Neural progenitor cell (in vitro differentiated cells): ENCODE measurements at regions not wholly inside any gene's neighbourhood (a gene's known extent, or its start where the extent isn't known, plus 50 kb on each side); places are given as distances from the start of the nearest gene placed in this dataset.

Source experiments
- DNase-seq: peaks from one replicate; pipeline ENCODE4 v3.0.0-alpha.2; 2016; ENCODE audit warnings: low spot score
- H2AFZ ChIP-seq: fragments of 200-600 bp; sonication (generic); replicated peaks from 2 replicates; pipeline ENCODE4 v1.6.1; 2016; ENCODE audit warnings: antibody characterized with exemption
- H3F3A ChIP-seq: fragments of 200-600 bp; sonication (generic); 2 replicates; pipeline ENCODE4 v1.6.1; 2016; ENCODE audit warnings: antibody characterized with exemption, low read depth
- H3K27ac ChIP-seq: fragments of 200-600 bp; sonication (generic); 2 replicates; pipeline ENCODE4 v1.5.1; 2016; ENCODE audit warnings: mild to moderate bottlenecking
- H3K27me3 ChIP-seq: fragments of 200-600 bp; sonication (generic); 2 replicates; pipeline ENCODE4 v1.6.1; 2016; ENCODE audit warnings: mild to moderate bottlenecking, moderate library complexity
- H3K36me3 ChIP-seq: fragments of 200-600 bp; sonication (generic); 2 replicates; pipeline ENCODE4 v1.5.1; 2016
- H3K4me1 ChIP-seq: fragments of 200-600 bp; sonication (generic); 2 replicates; pipeline ENCODE4 v1.6.1; 2016; ENCODE audit warnings: mixed run types
- H3K4me2 ChIP-seq: fragments of 200-600 bp; sonication (generic); 2 replicates; pipeline ENCODE4 v1.6.1; 2016
- H3K4me3 ChIP-seq: fragments of 200-600 bp; sonication (generic); 2 replicates; pipeline ENCODE4 v1.5.1; 2016
- H3K79me2 ChIP-seq: fragments of 200-600 bp; sonication (generic); 2 replicates; pipeline ENCODE4 v1.6.1; 2016; ENCODE audit warnings: low read depth
- H3K9ac ChIP-seq: fragments of 200-600 bp; sonication (generic); 2 replicates; pipeline ENCODE4 v1.6.1; 2016
- H3K9me3 ChIP-seq: fragments of 200-600 bp; sonication (generic); 2 replicates; pipeline ENCODE4 v1.5.1; 2016; ENCODE audit warnings: low read depth
- H4K20me1 ChIP-seq: fragments of 200-600 bp; sonication (generic); 2 replicates; pipeline ENCODE4 v1.6.1; 2016; ENCODE audit warnings: low read depth
- H3K27ac Mint-ChIP-seq: 3 replicates; pipeline ENCODE4 v1.8.0; 2021; ENCODE audit warnings: mixed read lengths
- H3K27me3 Mint-ChIP-seq: 2 replicates; pipeline ENCODE4 v1.8.0; 2022; ENCODE audit warnings: low read depth, mild to moderate bottlenecking, inconsistent platforms, moderate library complexity, mixed read lengths; ENCODE audit not compliant: insufficient read depth
- H3K36me3 Mint-ChIP-seq: 3 replicates; pipeline ENCODE4 v1.8.0; 2021; ENCODE audit warnings: mixed read lengths
- H3K4me1 Mint-ChIP-seq: 3 replicates; pipeline ENCODE4 v1.8.0; 2021; ENCODE audit warnings: mixed read lengths
- H3K4me3 Mint-ChIP-seq: 3 replicates; pipeline ENCODE4 v1.8.0; 2021; ENCODE audit warnings: mild to moderate bottlenecking, moderate library complexity, mixed read lengths
- H3K9me3 Mint-ChIP-seq: 3 replicates; pipeline ENCODE4 v1.8.0; 2020; ENCODE audit warnings: mixed read lengths
- CTCF ChIP-seq: fragments of 200-600 bp; sonication (generic); IDR thresholded peaks from 2 replicates; pipeline ENCODE4 v1.5.1; 2017; ENCODE audit warnings: antibody characterized with exemption, mild to moderate bottlenecking
- EZH2 ChIP-seq: fragments of 200-600 bp; sonication (generic); IDR thresholded peaks from 2 replicates; pipeline ENCODE4 v1.6.1; 2017; ENCODE audit warnings: antibody characterized with exemption, mild to moderate bottlenecking, moderate library complexity
- EZH2phosphoT487 ChIP-seq: fragments of 200-600 bp; sonication (generic); IDR thresholded peaks from 2 replicates; pipeline ENCODE4 v1.6.1; 2017; ENCODE audit warnings: antibody characterized with exemption

GRCh38 chr3:59553076-59553475, 503.3 kb upstream of the CFAP20DC start:
- no peak overlapping the region for H3K4me3 ChIP-seq
- H4K20me1 ChIP-seq, result no peaks in the 10 kb centered on the region
- peaks cover 12% of the 10 kb centered on the region for H3K4me1 Mint-ChIP-seq
- H3K9me3 Mint-ChIP-seq, result peaks cover 5% of the 10 kb centered on the region
- no peak overlapping the region for H2AFZ ChIP-seq
- no peak overlapping the region for H3K27ac Mint-ChIP-seq
- H3K36me3 ChIP-seq, result no peaks in the 10 kb centered on the region
- H3K27ac ChIP-seq, result no peak overlapping the region
- no peak for DNase-seq
- H3K4me1 ChIP-seq, result peaks cover 10% of the 10 kb centered on the region
- no peaks in the 10 kb centered on the region for H3K36me3 Mint-ChIP-seq
- no peaks in the 10 kb centered on the region for H3K27me3 ChIP-seq
- no peak overlapping the region for H3K9ac ChIP-seq
- no peak overlapping the region for H3K4me3 Mint-ChIP-seq
- H3F3A ChIP-seq, result no peaks in the 10 kb centered on the region
- no peak for TF ChIP-seq EZH2
- TF ChIP-seq CTCF, result no peak
- TF ChIP-seq EZH2phosphoT487, result no peak
- H3K27me3 Mint-ChIP-seq, result peaks cover 3% of the 10 kb centered on the region
- no peak overlapping the region for H3K4me2 ChIP-seq
- H3K79me2 ChIP-seq, result no peaks in the 10 kb centered on the region
- no peaks in the 10 kb centered on the region for H3K9me3 ChIP-seq

GRCh38 chr3:59551834-59552233, 502.0 kb upstream of the CFAP20DC start:
- H3K4me1 Mint-ChIP-seq, result peaks cover 12% of the 10 kb centered on the region
- no peak overlapping the region for H3K4me2 ChIP-seq
- H3K27ac Mint-ChIP-seq, result no peak overlapping the region
- peaks cover 10% of the 10 kb centered on the region for H3K4me1 ChIP-seq
- no peak overlapping the region for H3K4me3 ChIP-seq
- H3K9ac ChIP-seq, result no peak overlapping the region
- no peak overlapping the region for H3K27ac ChIP-seq
- H3K36me3 ChIP-seq, result no peaks in the 10 kb centered on the region
- H3K27me3 Mint-ChIP-seq, result peaks cover 3% of the 10 kb centered on the region
- no peaks in the 10 kb centered on the region for H3K9me3 ChIP-seq
- DNase-seq, result no peak
- H3K4me3 Mint-ChIP-seq, result no peak overlapping the region
- TF ChIP-seq CTCF (no peak), EZH2 (no peak), EZH2phosphoT487 (no peak)
- no peaks in the 10 kb centered on the region for H3K36me3 Mint-ChIP-seq
- H3K79me2 ChIP-seq, result no peaks in the 10 kb centered on the region
- no peaks in the 10 kb centered on the region for H3F3A ChIP-seq
- peaks cover 5% of the 10 kb centered on the region for H3K9me3 Mint-ChIP-seq
- H4K20me1 ChIP-seq, result no peaks in the 10 kb centered on the region
- no peaks in the 10 kb centered on the region for H3K27me3 ChIP-seq
- peak overlapping the region; percentile 64 for H2AFZ ChIP-seq

GRCh38 chr3:59549962-59550361, 500.1 kb upstream of the CFAP20DC start:
- Histone ChIP-seq H3K79me2 (no peaks in the 10 kb centered on the region), H3K4me2 (no peak overlapping the region), H3K9me3 (no peaks in the 10 kb centered on the region), H3K36me3 (no peaks in the 10 kb centered on the region), H2AFZ (no peak overlapping the region), H3K27ac (no peak overlapping the region), H3K27me3 (no peaks in the 10 kb centered on the region), H3K4me1 (peaks cover 10% of the 10 kb centered on the region), H3F3A (no peaks in the 10 kb centered on the region), H3K9ac (no peak overlapping the region), H3K4me3 (no peak overlapping the region), H4K20me1 (no peaks in the 10 kb centered on the region)
- DNase-seq, result no peak
- Mint-ChIP-seq H3K4me3 (no peak overlapping the region), H3K9me3 (no peaks in the 10 kb centered on the region), H3K36me3 (no peaks in the 10 kb centered on the region), H3K27ac (no peak overlapping the region), H3K27me3 (peaks cover 3% of the 10 kb centered on the region), H3K4me1 (peaks cover 12% of the 10 kb centered on the region)
- TF ChIP-seq EZH2 (no peak), EZH2phosphoT487 (no peak), CTCF (no peak)
